H1 (cell line): ENCODE measurements at regions not wholly inside any gene's neighbourhood (a gene's known extent, or its start where the extent isn't known, plus 50 kb on each side); places are given as distances from the start of the nearest gene placed in this dataset.

ENCODE experiments used
- CTCF ChIA-PET: fragments of 300-600 bp; sonication (Branson Sonifier 250); formaldehyde crosslinking; loops from one replicate; lab custom pipeline; 2021; ENCODE audit not compliant: partially characterized antibody; lab: Charles Lee
- POLR2A ChIA-PET: fragments of 300-600 bp; sonication (Branson Sonifier 250); formaldehyde crosslinking; loops from one replicate; lab custom pipeline; 2021; ENCODE audit warnings: inconsistent platforms; ENCODE audit not compliant: partially characterized antibody; lab: Charles Lee
- DNase-seq, 2 experiments: peaks; one replicate each; pipeline versions ENCODE4 v3.0.0 to v3.0.0-alpha.2; 2010 to 2022; ENCODE audit warnings: low spot score in 2 of 2, low read depth in 1 of 2, mixed read lengths in 1 of 2
- FAIRE-seq: peaks from 2 replicates; lab custom pipeline; 2011; peaks lifted over from hg19 to GRCh38; lab: Jason Lieb, UNC
- H2AFZ ChIP-seq: 2 replicates; pipeline ENCODE4 v1.8.1; 2012; ENCODE audit warnings: low read length, inconsistent platforms
- H2AK5ac ChIP-seq: 2 replicates; pipeline ENCODE4 v1.6.1; 2013; ENCODE audit warnings: low read depth, low read length
- H2BK120ac ChIP-seq: replicated peaks from 2 replicates; pipeline ENCODE3; 2013; ENCODE audit warnings: low read depth, low read length, inconsistent platforms
- H2BK12ac ChIP-seq: 2 replicates; pipeline ENCODE4 v1.6.1; 2013; ENCODE audit warnings: low read depth, low read length
- H2BK15ac ChIP-seq: 2 replicates; pipeline ENCODE4 v1.6.1; 2013; ENCODE audit warnings: low read length
- H2BK20ac ChIP-seq: 2 replicates; pipeline ENCODE4 v1.6.1; 2013; ENCODE audit warnings: low read length
- H2BK5ac ChIP-seq: 2 replicates; pipeline ENCODE4 v1.6.1; 2013; ENCODE audit warnings: low read depth, low read length
- H3K14ac ChIP-seq: 2 replicates; pipeline ENCODE4 v1.6.1; 2013; ENCODE audit warnings: inconsistent platforms; ENCODE audit not compliant: insufficient read length
- H3K18ac ChIP-seq: 2 replicates; pipeline ENCODE4 v1.6.1; 2013; ENCODE audit warnings: low read length; ENCODE audit errors: extremely low read depth
- H3K23ac ChIP-seq: 2 replicates; pipeline ENCODE4 v1.6.1; 2013; ENCODE audit warnings: inconsistent platforms; ENCODE audit not compliant: insufficient read length
- H3K23me2 ChIP-seq: 2 replicates; pipeline ENCODE4 v1.6.1; 2013; ENCODE audit warnings: low read depth, low read length
- H3K27ac ChIP-seq: 2 replicates; pipeline ENCODE4 v1.6.1; 2011; ENCODE audit warnings: low read depth, low read length, inconsistent platforms
- H3K27me3 ChIP-seq, 4 experiments: replicated peaks in 1 of 4; 1 replicate in 1 of 4; 2 replicates in 3 of 4; pipeline versions ENCODE4 v1.6.1 to v1.8.1; 2011 to 2013; ENCODE audit warnings: low read length in 3 of 4, mild to moderate bottlenecking in 3 of 4, inconsistent platforms in 2 of 4, mixed read lengths in 2 of 4, moderate library complexity in 1 of 4; ENCODE audit not compliant: control insufficient read depth in 3 of 4, insufficient read depth in 3 of 4; ENCODE audit errors: extremely low read depth in 1 of 4
- H3K36me3 ChIP-seq, 4 experiments: 2 replicates each; pipeline versions ENCODE4 v1.6.1 to v1.8.1; 2011 to 2013; ENCODE audit warnings: mild to moderate bottlenecking in 4 of 4, low read length in 3 of 4, moderate library complexity in 2 of 4, control low read depth in 1 of 4, inconsistent platforms in 1 of 4; ENCODE audit not compliant: insufficient read depth in 4 of 4, control insufficient read depth in 2 of 4
- H3K4ac ChIP-seq: replicated peaks from 2 replicates; pipeline ENCODE3; 2013; ENCODE audit warnings: low read length, low read depth, mixed read lengths, inconsistent platforms; ENCODE audit not compliant: insufficient read length
- H3K4me1 ChIP-seq, 4 experiments: replicated peaks in 1 of 4; 1 replicate in 1 of 4; 2 replicates in 3 of 4; pipeline versions ENCODE4 v1.6.1 to v1.8.1; 2011 to 2013; ENCODE audit warnings: low read length in 3 of 4, inconsistent platforms in 2 of 4, mixed read lengths in 1 of 4; ENCODE audit not compliant: insufficient read depth in 4 of 4, control insufficient read depth in 3 of 4
- H3K4me2 ChIP-seq, 2 experiments: 2 replicates each; pipeline versions ENCODE4 v1.6.1 to v1.8.1; 2011 to 2013; ENCODE audit warnings: low read depth in 2 of 2, low read length in 2 of 2, control low read depth in 1 of 2, inconsistent platforms in 1 of 2, mild to moderate bottlenecking in 1 of 2; ENCODE audit not compliant: insufficient read depth in 1 of 2
- H3K4me3 ChIP-seq, 4 experiments: fragments of 200-600, 300-600 bp in 1 of 4; sonication (generic), shearing (Covaris generic), sonication (Bioruptor Twin) in 1 of 4; 2 replicates each; pipeline versions ENCODE4 v1.5.1 to v1.8.1; 2011 to 2016; ENCODE audit warnings: low read length in 4 of 4, low read depth in 3 of 4, control low read depth in 2 of 4, inconsistent platforms in 2 of 4, mild to moderate bottlenecking in 2 of 4, mixed read lengths in 1 of 4, moderate library complexity in 1 of 4; ENCODE audit not compliant: insufficient read depth in 2 of 4; ENCODE audit errors: extremely low read depth in 1 of 4
- H3K56ac ChIP-seq: replicated peaks from 2 replicates; pipeline ENCODE3; 2013; ENCODE audit warnings: low read depth, mild to moderate bottlenecking, mixed read lengths, low read length, inconsistent platforms; ENCODE audit not compliant: insufficient read length
- H3K79me1 ChIP-seq: 2 replicates; pipeline ENCODE4 v1.6.1; 2013; ENCODE audit warnings: low read depth, low read length, control low read depth
- H3K79me2 ChIP-seq, 2 experiments: 2 replicates each; pipeline versions ENCODE4 v1.6.1 to v1.8.1; 2012 to 2013; ENCODE audit warnings: low read length in 2 of 2, mild to moderate bottlenecking in 2 of 2, inconsistent platforms in 1 of 2; ENCODE audit not compliant: insufficient read depth in 2 of 2, control insufficient read depth in 1 of 2
- H3K9ac ChIP-seq, 4 experiments: replicated peaks in 1 of 4; 1 replicate in 1 of 4; 2 replicates in 3 of 4; pipeline versions ENCODE4 v1.6.1 to v1.8.1; 2011 to 2013; ENCODE audit warnings: low read depth in 3 of 4, low read length in 3 of 4, control low read depth in 2 of 4, mild to moderate bottlenecking in 2 of 4, moderate library complexity in 2 of 4, inconsistent platforms in 1 of 4; ENCODE audit errors: extremely low read depth in 1 of 4
- H3K9me3 ChIP-seq, 2 experiments: 2 replicates each; pipeline versions ENCODE4 v1.6.1 to v1.8.1; 2012 to 2013; ENCODE audit warnings: mild to moderate bottlenecking in 2 of 2, moderate library complexity in 2 of 2, control low read depth in 1 of 2, inconsistent platforms in 1 of 2, low read depth in 1 of 2, low read length in 1 of 2, mixed read lengths in 1 of 2; ENCODE audit not compliant: insufficient read depth in 2 of 2
- H4K20me1 ChIP-seq, 2 experiments: replicated peaks in 1 of 2; 2 replicates each; pipeline versions ENCODE3 to v1.8.1; 2011 to 2013; ENCODE audit warnings: inconsistent platforms in 2 of 2, low read length in 2 of 2, mild to moderate bottlenecking in 1 of 2; ENCODE audit not compliant: insufficient read depth in 2 of 2, control insufficient read depth in 1 of 2
- H4K5ac ChIP-seq: 2 replicates; pipeline ENCODE4 v1.6.1; 2013; ENCODE audit warnings: low read length, low read depth, mixed read lengths, inconsistent platforms; ENCODE audit not compliant: insufficient read length
- H4K8ac ChIP-seq: 2 replicates; pipeline ENCODE4 v1.8.0; 2013; ENCODE audit warnings: mild to moderate bottlenecking, moderate library complexity, low read length, inconsistent platforms; ENCODE audit not compliant: insufficient read depth; ENCODE audit errors: extremely low read depth
- H4K91ac ChIP-seq: replicated peaks from 2 replicates; pipeline ENCODE3; 2013; ENCODE audit warnings: low read length, mixed read lengths, inconsistent platforms; ENCODE audit not compliant: insufficient read length
- BCL11A ChIP-seq, 2 experiments: IDR thresholded peaks; one replicate each; pipeline ENCODE4 v1.6.1; 2011; ENCODE audit warnings: low read depth in 2 of 2, low read length in 2 of 2, mild to moderate bottlenecking in 2 of 2
- CEBPB ChIP-seq: IDR thresholded peaks from 2 replicates; pipeline ENCODE4 v1.6.1; 2012; ENCODE audit warnings: low read depth, low read length
- CHD1 ChIP-seq: IDR thresholded peaks from 2 replicates; pipeline ENCODE4 v1.6.1; 2012; ENCODE audit warnings: low read depth, low read length, improper control_type of control experiment
- EP300 ChIP-seq, 2 experiments: IDR thresholded peaks; 1 replicate in 1 of 2; 2 replicates in 1 of 2; pipeline ENCODE4 v1.6.1; 2011 to 2012; ENCODE audit warnings: low read depth in 2 of 2, low read length in 2 of 2, mild to moderate bottlenecking in 2 of 2, borderline replicate concordance in 1 of 2, inconsistent platforms in 1 of 2, moderate library complexity in 1 of 2
- JUN ChIP-seq: IDR thresholded peaks from 2 replicates; pipeline ENCODE4 v1.6.1; 2011; ENCODE audit warnings: low read depth, mild to moderate bottlenecking, improper control_type of control experiment, low read length
- POLR2A ChIP-seq, 2 experiments: IDR thresholded peaks; 1 replicate in 1 of 2; 2 replicates in 1 of 2; pipeline ENCODE4 v1.6.1; 2011; ENCODE audit warnings: low read depth in 2 of 2, low read length in 2 of 2, mild to moderate bottlenecking in 2 of 2; ENCODE audit errors: control extremely low read depth in 1 of 2
- POLR2AphosphoS5 ChIP-seq: IDR thresholded peaks from 2 replicates; pipeline ENCODE4 v1.6.1; 2011; ENCODE audit warnings: low read depth, low read length
- RNF2 ChIP-seq: fragments of 200-900, 300-1000 bp; sonication (generic); IDR thresholded peaks from 2 replicates; pipeline ENCODE4 v1.7.1; 2016; ENCODE audit warnings: borderline replicate concordance, low read depth, mild to moderate bottlenecking, antibody characterized with exemption, low read length; ENCODE audit not compliant: poor library complexity, severe bottlenecking; ENCODE audit errors: missing control alignments
- SAP30 ChIP-seq: fragments of 300-600 bp; sonication (generic); IDR thresholded peaks from 2 replicates; pipeline ENCODE4 v1.7.1; 2012; ENCODE audit warnings: low read length, moderate library complexity, mild to moderate bottlenecking, inconsistent platforms; ENCODE audit not compliant: insufficient read depth, insufficient replicate concordance
- SIX5 ChIP-seq: IDR thresholded peaks from 2 replicates; pipeline ENCODE4 v1.6.1; 2011; ENCODE audit warnings: mild to moderate bottlenecking, low read depth, low read length
- SRF ChIP-seq: IDR thresholded peaks from 2 replicates; pipeline ENCODE4 v1.6.1; 2011; ENCODE audit warnings: mild to moderate bottlenecking, low read depth, low read length, moderate library complexity
- ZNF274 ChIP-seq: IDR thresholded peaks from 2 replicates; pipeline ENCODE4 v1.7.0; 2012; ENCODE audit warnings: low read length, borderline replicate concordance; ENCODE audit errors: extremely low read depth
- WGBS, 2 experiments: shearing (Covaris generic) in 1 of 2; methylation state at CpG; one replicate each; pipeline versions ENCODE4 v1.1.6 to v1.1.7; 2013 to 2015; ENCODE audit warnings: low lambda C conversion rate in 2 of 2, mixed read lengths in 2 of 2, inconsistent platforms in 1 of 2, low coverage in 1 of 2, missing lambda C conversion rate in 1 of 2; ENCODE audit not compliant: insufficient replicate concordance in 2 of 2, insufficient coverage in 1 of 2, insufficient read length in 1 of 2; ENCODE audit errors: extremely low coverage in 1 of 2, missing lambda C conversion rate in 1 of 2; 5-methylcytosine and 5-hydroxymethylcytosine counted together

GRCh38 chr18:5662586-5663090 is 118.8 kb upstream of the EPB41L3 start:
- Histone ChIP-seq H2BK15ac (no peak overlapping the region), H2AK5ac (no peak overlapping the region), H3K36me3 (no peaks in the 10 kb centered on the region), H3K79me1 (no peaks in the 10 kb centered on the region), H3K27me3 (peaks cover 0 to 1% (median 0%) of the 10 kb centered on the region in 4 experiments; a peak in 1 of 7 replicates), H3K23ac (no peak overlapping the region), H3K18ac (no peak overlapping the region), H4K5ac (no peak overlapping the region), H4K91ac (no peak overlapping the region), H3K9me3 (no peaks in the 10 kb centered on the region), H3K9ac (no peak overlapping the region), H3K4ac (no peak overlapping the region), H3K27ac (no peak overlapping the region), H3K14ac (no peak overlapping the region), H2AFZ (no peak overlapping the region), H3K23me2 (no peaks in the 10 kb centered on the region), H2BK12ac (no peak overlapping the region), H2BK5ac (no peak overlapping the region), H3K4me1 (no peaks in the 10 kb centered on the region), H3K79me2 (no peaks in the 10 kb centered on the region), H4K20me1 (no peaks in the 10 kb centered on the region), H3K4me3 (no peak overlapping the region), H3K4me2 (no peak overlapping the region), H3K56ac (no peak overlapping the region), H4K8ac (no peak overlapping the region), H2BK20ac (no peak overlapping the region), H2BK120ac (no peak overlapping the region)
- ChIA-PET CTCF (no interaction called here), POLR2A (no interaction called here)
- DNase-seq, result no peak
- FAIRE-seq, result no peak
- WGBS, 2 experiments, result 89% methylated on average over 3 of the region's 3 CpGs; no CpG with 5 or more reads in 1 of the 2 experiments
- no peak for TF ChIP-seq BCL11A (IDR thresholded peaks at IDR 0.05; ENCODE audit: low read depth in 2 of 2, low read length in 2 of 2)
- TF ChIP-seq SRF, result no peak
- no peak for TF ChIP-seq SIX5
- no peak for TF ChIP-seq POLR2A (IDR thresholded peaks at IDR 0.05; ENCODE audit: control extremely low read depth in 1 of 2, low read depth in 2 of 2, low read length in 2 of 2)
- no peak for TF ChIP-seq POLR2AphosphoS5
- no peak for TF ChIP-seq SAP30
- no peak for TF ChIP-seq EP300 (IDR thresholded peaks at IDR 0.05; ENCODE audit: borderline replicate concordance in 1 of 2, low read depth in 2 of 2, low read length in 2 of 2)
- TF ChIP-seq ZNF274, result no peak
- TF ChIP-seq JUN, result no peak
- TF ChIP-seq CEBPB, result no peak
- TF ChIP-seq CHD1, result no peak
- no peak for TF ChIP-seq RNF2
